ENCODE measurements at regions not wholly inside any gene's neighbourhood (a gene's known extent, or its start where the extent isn't known, plus 50 kb on each side); places are given as distances from the start of the nearest gene placed in this dataset.

DNA sequence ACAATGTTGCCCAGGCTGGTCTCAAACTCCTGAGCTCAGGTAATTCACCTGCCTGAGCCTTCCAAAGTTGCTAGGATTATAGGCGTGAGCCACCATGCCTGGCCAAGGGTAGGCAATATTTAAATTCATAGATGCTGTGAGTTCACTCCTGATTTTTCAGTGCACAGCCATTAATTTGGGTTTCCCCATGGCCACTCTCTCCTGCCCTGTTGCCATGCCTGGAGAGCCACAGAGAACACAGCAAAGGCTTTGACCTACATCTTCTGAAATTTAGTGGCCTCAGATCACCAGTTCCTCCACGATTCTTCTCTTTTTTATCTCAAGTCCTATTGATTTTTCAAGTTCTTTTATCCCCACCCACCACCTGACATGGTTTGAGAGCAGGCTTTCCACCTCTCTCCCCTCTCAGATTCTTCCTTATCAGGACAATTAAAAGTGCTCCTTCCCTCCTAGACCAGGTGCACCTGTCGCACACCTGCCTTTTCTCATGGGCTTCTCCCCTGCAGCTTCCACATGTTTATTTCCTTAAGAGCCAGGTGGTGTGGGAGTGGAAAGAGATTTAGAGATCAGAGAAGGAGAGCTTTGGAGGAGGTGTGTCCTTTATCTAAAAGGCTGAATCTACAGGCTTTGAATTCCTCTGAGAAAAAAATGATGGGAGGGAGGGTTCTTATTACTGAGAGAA, 123.8 kb downstream of the ADRA2A start:
- no peak for DNase-seq (ENCODE audit: low read depth in 2 of 2)

DNA sequence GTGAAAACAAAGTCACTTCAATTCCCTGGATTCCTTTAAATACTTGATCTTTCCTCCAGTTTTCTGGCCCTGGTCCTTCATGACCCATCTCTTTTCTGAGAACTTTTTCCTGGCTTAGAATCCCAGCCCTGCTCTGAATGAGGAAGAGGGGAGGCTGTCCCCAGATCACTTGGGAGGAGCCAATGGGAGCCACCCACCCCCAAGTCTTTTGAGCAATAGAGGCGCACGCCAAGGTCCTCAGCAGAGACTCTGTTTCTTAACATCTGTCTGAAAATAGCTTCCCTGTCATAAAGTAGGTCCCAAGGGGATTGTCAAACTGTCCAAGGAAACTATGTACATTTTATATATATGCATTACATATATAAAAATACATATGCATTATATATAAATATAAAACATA, 126.8 kb downstream of the ADRA2A start:
- no peak for DNase-seq (ENCODE audit: low read depth in 2 of 2)

DNA sequence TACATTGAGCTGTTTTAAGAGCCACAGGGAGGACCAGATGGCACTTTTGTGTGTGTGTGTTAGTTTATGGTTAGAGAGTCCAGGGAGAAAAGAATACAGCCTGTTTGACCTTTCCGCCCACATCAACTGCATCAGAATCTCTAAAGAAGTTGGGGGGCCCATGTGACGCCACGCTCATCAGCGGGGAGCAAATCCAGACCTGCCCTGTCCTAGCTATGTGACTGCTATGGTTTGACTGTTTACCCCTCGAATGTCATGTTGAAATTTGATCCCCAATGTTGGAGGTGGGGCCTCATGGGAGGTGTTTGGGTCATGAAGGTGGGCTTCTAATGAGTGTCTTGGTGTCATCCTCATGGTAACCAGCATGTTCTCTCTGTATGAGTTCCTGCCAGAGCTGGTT, 128.0 kb downstream of the ADRA2A start:
- DNase-seq (ENCODE audit: low read depth in 2 of 2): no peak

DNA sequence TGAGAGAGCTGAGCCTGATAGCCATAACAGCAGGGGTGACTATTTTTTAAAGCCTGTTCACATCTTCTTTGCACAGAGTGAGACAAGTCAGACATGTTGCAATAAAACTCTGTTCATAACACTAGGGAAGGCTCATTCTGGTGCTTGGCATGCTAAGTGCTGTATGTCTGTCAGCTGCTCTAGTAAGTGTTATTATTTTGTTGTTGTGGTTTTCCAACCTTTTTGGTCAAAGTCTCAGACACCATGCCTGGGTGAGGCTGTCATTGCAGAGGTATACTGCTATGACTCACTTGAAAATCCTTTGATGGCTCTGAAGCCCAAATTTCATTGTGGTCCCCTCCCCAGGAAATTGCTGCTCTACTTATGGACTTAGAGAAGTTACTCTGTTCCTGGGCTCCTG, 129.7 kb downstream of the ADRA2A start:
- no peak for DNase-seq (ENCODE audit: low read depth in 2 of 2)

DNA sequence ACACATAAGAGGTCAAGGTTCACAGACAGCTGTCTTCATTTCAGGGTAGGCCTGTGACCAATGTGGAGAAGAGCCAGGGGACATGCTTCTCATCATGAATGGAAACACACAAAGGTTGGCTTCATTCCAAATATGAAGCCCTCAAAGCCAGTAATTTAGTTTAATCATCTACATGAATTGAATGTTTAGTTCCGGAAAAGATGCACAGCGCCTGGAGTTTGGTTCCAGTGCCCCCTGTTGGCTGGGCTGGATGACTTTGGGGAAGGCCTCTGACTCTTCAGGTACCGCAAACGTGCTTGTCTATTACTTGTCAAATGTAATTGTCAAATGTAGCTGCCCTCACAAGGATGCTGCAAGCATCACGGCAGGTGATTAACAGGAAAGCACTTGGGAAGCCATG, 130.7 kb downstream of the ADRA2A start:
- DNase-seq (ENCODE audit: low read depth in 2 of 2): no peak

DNA sequence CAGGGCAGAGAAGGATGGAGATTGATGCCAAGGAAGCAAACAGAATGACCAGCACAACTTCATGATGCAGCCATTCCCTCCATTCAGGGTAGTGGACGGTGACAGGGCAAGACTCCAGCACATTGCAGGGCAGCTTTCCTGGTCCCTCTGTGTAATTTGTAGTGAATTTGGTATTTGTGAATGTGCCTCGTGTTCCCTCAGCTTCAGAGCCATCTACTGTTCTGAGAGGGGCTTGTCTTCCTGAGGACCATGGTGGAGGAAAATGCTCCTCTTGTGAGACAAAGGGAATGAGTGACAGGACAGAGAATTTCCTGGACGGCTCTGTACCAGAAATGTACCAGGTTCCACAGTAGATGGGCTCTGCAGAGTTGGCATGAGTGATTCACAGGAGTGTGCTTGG, 132.1 kb downstream of the ADRA2A start:
- no peak for DNase-seq (ENCODE audit: low read depth in 2 of 2)

DNA sequence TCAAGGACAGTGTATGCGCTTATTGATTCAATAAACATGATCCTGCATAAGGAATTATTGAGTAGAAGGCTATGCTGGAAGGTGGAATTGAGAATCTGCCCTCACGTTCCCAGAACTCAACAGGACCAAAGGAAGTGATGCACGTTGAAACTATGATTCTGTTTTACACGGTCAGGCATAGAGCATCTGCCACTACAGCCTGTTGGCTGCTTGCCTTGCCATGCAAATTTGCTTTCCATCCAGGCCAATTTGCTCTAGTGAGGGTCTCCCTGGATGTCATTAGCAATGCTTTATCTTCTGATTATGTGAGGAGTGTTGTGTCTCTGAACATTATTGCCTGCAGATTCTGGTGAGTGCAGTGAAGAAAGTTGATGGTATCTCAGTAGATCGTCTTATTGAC, 132.9 kb downstream of the ADRA2A start:
- no peak for DNase-seq (ENCODE audit: low read depth in 2 of 2)

DNA sequence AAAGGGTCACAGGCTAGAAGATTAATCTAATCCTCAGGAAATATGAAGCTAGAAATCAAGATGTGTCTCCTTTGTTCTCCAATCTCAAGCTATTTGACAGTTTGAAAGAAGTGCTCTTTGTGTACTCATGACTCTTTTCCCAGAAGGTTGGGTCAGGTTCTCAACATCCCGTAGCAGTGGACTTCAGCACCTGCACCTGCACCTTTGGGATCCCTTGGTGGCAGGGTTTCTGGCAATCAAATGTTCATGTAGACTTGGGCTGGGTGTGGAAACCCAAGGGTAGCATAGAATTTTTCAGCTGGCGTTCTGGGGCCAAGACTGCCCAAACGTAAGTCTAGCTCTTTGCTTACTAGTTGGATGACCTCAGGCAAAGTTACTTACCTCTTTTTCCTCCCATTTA, 134.4 kb downstream of the ADRA2A start:
- no peak for DNase-seq (ENCODE audit: low read depth in 2 of 2)

DNA sequence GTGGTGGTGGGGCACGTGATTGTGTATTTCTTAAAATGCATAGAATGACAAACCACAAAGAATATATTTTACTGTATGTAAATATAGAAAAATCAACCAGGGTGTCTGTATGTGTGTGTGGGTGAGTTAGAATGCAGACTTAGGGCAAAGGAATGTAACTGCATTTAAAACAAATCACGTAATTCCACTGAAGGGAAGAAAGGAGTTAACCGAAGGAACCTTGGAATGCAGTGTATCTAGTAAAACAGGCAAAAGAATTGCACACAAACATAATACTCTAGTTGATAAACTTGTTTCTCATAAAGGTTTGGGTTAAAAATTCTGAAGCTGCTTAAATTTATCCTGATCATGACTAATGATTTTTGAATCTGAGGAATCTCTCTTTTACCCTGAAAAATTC, 134.9 kb downstream of the ADRA2A start:
- DNase-seq (ENCODE audit: low read depth in 2 of 2): no peak

DNA sequence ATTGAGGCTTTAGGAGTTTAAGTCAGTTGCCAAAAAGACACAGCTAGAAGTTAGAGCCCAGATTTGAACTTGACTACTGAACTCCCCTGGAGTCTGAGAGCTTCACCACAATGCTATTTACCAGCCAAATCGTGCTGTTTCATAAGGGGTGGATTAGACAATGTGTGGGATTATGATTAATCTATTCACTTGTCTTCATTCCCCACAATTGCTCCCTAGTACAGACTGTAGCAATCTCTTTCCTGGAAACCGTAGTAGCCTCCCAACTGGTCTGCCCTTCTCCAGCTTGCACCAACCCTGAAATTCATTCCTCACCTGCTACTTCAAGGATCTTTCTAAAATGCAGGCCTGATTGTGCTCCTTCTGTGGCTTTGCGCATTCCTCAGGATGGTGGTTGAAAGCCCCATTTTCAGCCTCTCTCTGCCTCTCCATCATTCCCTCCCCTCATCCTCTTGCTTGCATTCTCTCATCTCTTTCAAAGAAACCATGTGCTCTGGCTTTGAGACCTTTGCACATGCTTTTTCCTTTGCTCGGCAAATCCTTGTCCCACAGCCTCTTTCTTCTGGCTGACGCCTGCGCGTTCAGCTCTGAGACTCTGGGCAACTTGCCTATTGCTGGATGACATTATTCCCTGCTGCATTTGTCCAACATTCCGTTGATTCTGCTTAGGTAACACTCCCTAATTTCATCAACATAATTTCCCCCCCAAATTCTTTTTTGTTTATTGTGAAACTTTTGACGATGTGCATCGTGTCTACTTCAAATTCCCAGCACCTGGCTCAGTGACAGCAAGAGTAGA, 145.1 kb downstream of the ADRA2A start:
- no peak for DNase-seq (ENCODE audit: low read depth in 2 of 2)

DNA sequence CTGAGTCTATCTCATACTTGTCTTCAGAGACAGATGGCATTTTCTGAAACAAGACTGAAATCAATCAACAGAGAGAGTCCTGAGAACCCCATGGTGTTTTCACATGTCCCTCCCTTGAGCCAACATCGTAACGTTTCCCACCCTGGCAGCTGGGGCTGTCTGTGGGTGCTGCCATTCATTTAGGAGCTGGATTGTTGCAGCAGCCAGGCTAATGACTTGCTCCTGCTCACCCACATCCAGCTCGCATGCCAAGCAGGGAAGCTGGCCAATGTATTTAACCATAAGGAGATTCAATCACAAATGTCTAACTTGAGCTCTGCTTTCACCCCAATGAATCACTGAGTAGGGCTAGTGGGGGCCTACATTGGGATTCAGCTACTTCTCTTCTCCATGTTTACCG, 146.1 kb downstream of the ADRA2A start:
- no peak for DNase-seq (ENCODE audit: low read depth in 2 of 2)

DNA sequence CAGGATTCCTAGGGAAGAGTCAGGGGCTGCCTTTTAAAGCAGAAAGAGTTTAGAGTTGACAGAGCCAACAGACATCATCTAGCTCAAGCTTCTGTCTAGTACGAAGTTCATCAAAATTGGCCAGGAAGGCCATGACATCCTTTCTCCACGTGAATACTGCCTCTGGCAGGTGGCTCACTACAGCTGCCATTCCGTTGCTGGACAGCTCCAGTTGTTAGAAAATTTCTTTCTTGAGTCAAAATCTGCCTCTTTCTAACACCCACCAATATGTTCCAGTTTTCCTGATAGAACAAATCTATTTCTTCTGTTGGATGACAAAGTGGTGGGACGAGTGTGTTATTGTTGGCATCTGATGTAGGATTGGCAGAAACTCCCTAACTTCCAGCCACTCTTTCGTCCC, 154.9 kb downstream of the ADRA2A start:
- no peak for DNase-seq (ENCODE audit: low read depth in 2 of 2)

DNA sequence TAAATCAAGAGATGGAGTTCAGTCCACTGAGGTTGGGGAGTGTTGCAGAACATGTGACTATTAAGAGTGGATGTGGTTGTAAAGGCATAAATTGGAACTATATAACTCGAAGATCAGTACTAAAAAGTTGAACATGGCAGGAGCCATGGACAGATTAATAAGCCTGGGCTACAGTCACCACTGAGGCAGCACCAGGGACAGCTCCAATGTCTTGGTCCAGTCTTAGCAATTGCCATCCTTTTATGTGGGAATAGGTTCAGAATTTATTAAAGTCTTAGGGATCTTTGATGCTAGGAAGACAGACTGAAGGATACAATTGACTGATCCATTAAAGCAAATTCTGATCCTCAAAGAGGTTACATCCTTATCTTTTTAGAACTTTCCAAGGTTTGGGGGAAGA, 156.6 kb downstream of the ADRA2A start:
- no peak for DNase-seq (ENCODE audit: low read depth in 2 of 2)

DNA sequence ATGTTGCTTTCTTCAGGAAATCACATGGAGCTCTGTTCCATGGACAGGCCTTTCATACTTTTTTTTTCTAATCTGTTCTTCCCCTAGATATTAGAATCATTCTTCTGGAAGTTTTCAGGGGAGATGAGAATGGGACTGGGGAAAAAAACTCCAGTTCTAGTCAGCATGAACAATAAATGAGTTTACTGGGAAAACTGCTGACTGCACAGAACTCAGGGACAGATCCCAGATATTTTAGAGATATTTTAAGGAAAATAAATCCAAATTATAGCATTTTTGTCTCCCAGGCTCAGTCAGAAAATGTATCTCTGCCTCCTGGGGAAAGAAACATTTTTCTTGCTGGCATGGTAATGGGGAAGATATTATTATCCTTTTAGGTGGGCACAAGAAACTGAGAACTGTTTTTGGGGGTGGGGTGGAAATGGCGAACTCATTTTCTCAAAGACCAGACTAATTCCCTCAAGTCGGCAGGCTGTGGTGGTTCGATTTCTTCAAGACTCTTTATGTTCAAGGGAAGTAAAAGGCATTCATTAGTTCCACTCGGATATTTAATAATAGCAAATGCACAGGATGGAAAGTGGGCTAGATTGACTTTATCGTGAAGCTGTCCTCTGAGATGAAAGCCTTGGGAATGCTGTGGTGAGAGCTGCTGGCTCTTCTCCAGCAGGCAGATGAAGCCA, 157.5 kb downstream of the ADRA2A start:
- DNase-seq (ENCODE audit: low read depth in 2 of 2): no peak

DNA sequence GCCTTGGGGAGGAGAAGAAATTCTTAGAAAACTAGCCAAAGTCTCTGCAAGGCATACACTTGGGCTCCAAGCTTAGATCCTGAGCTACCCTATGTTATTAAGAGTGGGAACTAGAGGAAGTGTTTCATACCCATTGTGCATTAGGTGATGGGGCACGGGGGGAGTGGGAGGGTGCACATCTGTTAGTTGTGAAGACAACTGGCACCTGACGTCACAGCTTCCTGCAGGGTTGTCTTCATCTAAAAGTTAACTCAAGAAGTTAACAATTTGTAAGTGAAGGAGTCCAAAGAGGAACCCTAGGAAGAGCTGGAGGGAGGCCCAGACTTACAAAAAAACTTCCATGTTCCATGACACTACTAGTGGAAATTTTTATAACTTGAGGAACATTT, 158.1 kb downstream of the ADRA2A start:
- DNase-seq (ENCODE audit: low read depth in 2 of 2): no peak

DNA sequence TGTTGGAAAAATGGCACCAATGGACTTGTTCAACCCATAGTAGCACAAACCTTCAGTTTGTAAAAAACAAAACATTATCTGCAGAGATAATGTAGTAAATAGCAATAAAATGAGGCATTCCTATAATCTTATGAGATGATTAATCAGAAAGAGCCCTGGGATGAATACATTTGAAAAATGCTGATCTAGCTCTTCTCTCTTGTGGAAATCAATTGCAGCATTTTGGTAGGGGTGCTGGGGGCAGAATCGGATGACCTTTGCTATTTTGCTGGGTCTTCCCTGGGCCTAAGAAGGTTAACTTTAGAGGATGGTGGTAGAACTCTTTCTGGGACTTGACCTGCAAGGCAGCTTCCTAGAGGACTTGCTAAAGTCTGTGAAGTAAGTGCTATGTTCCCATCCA, 163.5 kb downstream of the ADRA2A start:
- no peak for DNase-seq (ENCODE audit: low read depth in 2 of 2)

DNA sequence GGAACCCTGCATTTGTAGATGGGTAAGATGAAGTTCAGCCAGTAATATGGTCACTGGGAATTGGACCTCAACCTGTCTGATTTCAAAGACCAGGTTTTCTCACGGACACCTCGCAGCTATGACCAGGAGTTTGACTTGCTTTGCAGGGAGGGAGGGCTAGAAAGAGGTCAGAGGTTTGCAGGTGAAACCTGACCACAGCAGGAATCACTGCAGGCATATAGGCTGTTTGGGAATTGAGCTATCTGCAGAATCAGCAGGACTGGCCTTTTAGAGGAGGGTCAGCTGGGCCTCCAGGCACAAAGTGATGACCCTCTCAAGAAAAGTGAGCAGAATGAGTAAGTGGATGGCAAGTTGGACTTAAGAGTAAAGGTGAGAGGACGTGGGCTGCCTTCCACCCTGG, 166.3 kb downstream of the ADRA2A start:
- no peak for DNase-seq (ENCODE audit: low read depth in 2 of 2)

DNA sequence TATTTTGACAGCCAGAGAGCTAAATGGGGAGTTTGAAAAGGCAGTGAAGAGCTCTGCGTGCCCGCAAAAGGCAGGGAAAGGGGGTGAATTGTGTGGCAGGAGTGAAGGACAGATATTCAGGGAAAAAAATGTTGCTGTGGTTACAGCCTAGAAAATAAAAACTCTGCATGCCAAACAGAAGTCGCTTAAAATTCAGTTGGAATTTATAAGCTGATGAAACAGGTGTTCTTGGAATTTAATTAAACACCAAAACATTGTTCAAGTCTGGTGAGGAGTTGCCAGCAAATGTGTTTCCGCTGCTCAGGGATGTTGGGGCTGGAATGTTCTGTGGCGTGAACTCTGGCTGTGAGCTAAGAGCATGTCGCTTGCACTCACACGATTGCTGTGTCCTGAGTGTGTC, 169.3 kb downstream of the ADRA2A start:
- DNase-seq (ENCODE audit: low read depth in 2 of 2): no peak

DNA sequence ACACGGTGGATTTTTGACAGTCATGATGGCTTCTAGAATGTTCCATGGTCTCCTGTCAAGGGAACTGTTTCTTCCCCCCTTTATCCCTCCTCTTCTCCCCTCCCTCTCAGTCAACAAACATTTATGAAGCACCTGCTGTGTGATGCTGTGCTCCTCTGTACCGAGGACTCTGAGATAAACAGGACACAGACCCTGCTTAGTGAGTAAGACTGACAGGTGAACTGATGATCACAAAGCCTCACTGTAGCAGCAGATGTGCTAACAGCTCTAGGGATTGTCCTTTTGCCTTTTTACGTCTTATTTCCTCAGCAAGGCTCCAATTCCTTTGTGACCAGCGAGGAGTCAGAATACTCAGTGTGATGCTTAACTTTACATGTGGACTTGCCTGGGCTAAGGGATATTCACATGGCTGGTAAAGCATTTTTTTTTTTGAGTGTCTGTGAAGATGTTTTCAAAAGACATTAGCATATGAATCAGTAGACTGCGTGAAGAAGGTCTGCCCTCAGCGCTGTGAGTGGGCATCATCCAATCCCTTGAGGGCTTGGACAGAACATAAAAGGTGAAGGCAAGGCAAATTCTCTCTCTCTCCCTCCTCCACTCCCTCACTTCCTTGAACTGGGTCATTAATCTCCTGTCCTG, 170.1 kb downstream of the ADRA2A start:
- no peak for DNase-seq (ENCODE audit: low read depth in 2 of 2)

DNA sequence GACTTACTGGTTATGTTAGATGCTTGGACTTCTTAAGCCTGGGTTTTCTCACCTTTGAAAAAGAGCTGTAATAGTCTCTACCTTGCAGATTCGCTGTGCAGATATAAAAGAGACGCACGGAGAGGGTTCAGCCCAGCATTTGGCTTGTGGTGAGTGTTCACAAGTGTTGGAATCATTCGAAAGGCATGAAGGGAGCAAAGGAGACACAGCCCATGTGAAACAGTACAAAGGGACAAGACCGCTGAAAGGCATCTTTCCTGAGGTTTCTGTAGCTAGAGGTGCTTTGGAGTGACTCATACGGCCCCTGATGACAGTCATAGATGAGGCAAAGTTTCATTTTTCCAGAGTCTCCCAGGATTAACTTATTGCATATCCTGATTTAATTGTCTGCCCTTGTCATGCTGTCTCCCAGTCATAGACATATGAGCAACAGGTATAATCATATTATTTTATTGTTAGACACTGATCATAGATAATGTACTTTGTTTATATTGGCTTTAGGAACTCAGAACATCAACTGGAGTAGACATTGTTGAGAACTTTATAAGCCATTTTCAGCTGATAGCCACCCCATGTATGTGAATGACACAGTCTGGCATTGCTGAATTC, 171.1 kb downstream of the ADRA2A start:
- DNase-seq (ENCODE audit: low read depth in 2 of 2): no peak

DNA sequence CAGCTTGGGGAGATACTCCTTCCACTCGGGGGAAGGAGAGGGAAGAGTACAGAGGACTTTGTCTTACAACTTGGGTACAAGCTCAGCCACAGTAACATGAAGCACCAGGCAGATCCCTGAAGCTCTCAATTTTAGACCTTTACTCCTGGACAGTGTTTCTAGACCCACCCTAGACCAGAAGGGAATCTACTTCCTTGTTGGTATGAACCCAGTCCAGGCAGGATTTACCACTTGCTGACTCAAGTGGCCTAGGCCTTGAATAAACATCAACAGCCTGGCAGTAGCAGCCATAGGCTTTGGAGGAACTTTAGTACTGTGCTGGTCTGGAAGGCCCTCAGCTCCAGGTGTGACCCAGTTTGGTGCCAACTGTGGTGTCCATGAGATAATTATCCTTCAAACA, 173.1 kb downstream of the ADRA2A start:
- DNase-seq (ENCODE audit: low read depth in 2 of 2): no peak

DNA sequence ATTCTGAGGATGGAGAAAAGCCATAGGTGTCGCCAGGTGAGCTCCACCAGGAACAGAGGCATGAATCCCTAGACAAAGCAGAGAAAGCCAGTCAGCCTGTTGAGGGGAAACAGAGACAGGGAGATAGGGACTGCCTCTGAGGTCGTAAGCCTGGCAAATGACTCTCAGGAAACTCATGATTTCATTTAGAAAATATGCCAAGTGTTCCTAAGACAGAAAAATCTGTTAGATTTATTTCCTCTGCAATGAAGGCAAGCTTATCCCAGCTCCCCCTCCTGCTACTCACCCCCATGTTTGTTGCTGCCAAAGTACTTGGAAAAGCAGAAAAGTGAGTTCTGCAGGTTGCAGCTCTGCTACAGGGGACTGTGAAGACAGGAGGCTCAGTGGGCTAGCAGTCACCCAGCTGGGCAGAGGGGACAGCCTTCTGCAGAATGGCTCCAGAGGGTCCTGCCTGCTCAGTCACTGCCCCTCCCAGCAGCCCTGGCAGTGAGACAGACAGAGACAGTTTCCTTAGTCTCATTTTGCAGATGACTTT, 184.3 kb downstream of the ADRA2A start:
- DNase-seq (ENCODE audit: low read depth in 2 of 2): no peak
